Mesothelial cell of epicardium (in vitro differentiated cells): ENCODE measurements at regions not wholly inside any gene's neighbourhood (a gene's known extent, or its start where the extent isn't known, plus 50 kb on each side); places are given as distances from the start of the nearest gene placed in this dataset.

Experiments
- DNase-seq, 2 experiments: peaks; one replicate each; pipeline ENCODE4 v3.0.0; 2021; ENCODE audit warnings: low spot score in 2 of 2; ENCODE audit not compliant: unreplicated experiment in 2 of 2
- H3K27ac Mint-ChIP-seq: 2 replicates; pipeline ENCODE4 v1.8.0; 2021; ENCODE audit warnings: mixed read lengths
- H3K27me3 Mint-ChIP-seq: 2 replicates; pipeline ENCODE4 v1.8.0; 2021; ENCODE audit warnings: low read depth, mixed read lengths
- H3K36me3 Mint-ChIP-seq: 2 replicates; pipeline ENCODE4 v1.8.0; 2021; ENCODE audit warnings: mixed read lengths
- H3K4me1 Mint-ChIP-seq: 2 replicates; pipeline ENCODE4 v1.8.0; 2021; ENCODE audit warnings: mixed read lengths
- H3K4me3 Mint-ChIP-seq: 2 replicates; pipeline ENCODE4 v1.8.0; 2021; ENCODE audit warnings: mild to moderate bottlenecking, moderate library complexity, mixed read lengths
- H3K9me3 Mint-ChIP-seq: 2 replicates; pipeline ENCODE4 v1.8.0; 2021; ENCODE audit warnings: mixed read lengths
- TF ChIP-seq, protein P1 (sequence below): fragments of 200-600 bp; sonication (generic); IDR thresholded peaks from one replicate; pipeline ENCODE4 v1.5.0; 2021; ENCODE audit warnings: antibody characterized with exemption; ENCODE audit not compliant: unreplicated experiment

DNA sequence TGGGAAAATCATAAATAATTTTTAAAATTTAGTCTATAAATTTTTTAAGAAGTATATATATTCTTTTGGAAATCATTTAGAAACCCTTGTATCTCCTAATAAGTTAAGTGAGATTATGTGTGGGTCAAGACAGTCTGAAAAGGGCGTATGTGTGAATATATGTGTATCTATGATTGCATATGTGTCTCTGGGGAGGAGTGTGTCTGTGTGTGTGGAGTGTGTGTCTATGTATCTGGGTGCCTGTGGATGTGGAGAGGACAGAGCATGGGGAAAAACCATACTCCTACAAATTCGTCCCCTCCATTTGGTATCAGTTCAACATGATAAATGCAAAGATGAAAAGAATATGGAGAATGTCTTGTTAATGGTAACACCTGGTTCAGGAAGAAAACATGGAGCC lies 342.0 kb upstream of the ACTBL2 start:
- Mint-ChIP-seq H3K4me3 (no peak overlapping the region), H3K4me1 (peaks cover 5% of the 10 kb centered on the region), H3K36me3 (peaks cover 5% of the 10 kb centered on the region), H3K27ac (no peak overlapping the region), H3K9me3 (peaks cover 15% of the 10 kb centered on the region), H3K27me3 (no peaks in the 10 kb centered on the region)
- TF ChIP-seq, protein P1, sequence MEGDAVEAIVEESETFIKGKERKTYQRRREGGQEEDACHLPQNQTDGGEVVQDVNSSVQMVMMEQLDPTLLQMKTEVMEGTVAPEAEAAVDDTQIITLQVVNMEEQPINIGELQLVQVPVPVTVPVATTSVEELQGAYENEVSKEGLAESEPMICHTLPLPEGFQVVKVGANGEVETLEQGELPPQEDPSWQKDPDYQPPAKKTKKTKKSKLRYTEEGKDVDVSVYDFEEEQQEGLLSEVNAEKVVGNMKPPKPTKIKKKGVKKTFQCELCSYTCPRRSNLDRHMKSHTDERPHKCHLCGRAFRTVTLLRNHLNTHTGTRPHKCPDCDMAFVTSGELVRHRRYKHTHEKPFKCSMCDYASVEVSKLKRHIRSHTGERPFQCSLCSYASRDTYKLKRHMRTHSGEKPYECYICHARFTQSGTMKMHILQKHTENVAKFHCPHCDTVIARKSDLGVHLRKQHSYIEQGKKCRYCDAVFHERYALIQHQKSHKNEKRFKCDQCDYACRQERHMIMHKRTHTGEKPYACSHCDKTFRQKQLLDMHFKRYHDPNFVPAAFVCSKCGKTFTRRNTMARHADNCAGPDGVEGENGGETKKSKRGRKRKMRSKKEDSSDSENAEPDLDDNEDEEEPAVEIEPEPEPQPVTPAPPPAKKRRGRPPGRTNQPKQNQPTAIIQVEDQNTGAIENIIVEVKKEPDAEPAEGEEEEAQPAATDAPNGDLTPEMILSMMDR = no peak
- DNase-seq = no peak

GRCh38 chr5:57824047-57824446 lies 341.4 kb upstream of the ACTBL2 start:
- no peak for DNase-seq
- Mint-ChIP-seq H3K9me3 (peaks cover 16% of the 10 kb centered on the region), H3K27me3 (no peaks in the 10 kb centered on the region), H3K4me1 (peaks cover 5% of the 10 kb centered on the region), H3K27ac (no peak overlapping the region), H3K36me3 (peaks cover 5% of the 10 kb centered on the region), H3K4me3 (no peak overlapping the region)
- TF ChIP-seq, protein P1 = no peak

GRCh38 chr5:57822651-57823050 lies 340.0 kb upstream of the ACTBL2 start:
- H3K9me3 Mint-ChIP-seq = peaks cover 16% of the 10 kb centered on the region
- no peak overlapping the region for H3K27ac Mint-ChIP-seq
- H3K27me3 Mint-ChIP-seq = no peaks in the 10 kb centered on the region
- H3K4me1 Mint-ChIP-seq = peaks cover 10% of the 10 kb centered on the region
- H3K36me3 Mint-ChIP-seq = peaks cover 5% of the 10 kb centered on the region
- DNase-seq = no peak
- TF ChIP-seq, protein P1 = no peak
- H3K4me3 Mint-ChIP-seq = no peak overlapping the region

- Mint-ChIP-seq H3K36me3 (peaks cover 5% of the 10 kb centered on the region), H3K4me3 (no peak overlapping the region), H3K27ac (no peak overlapping the region), H3K4me1 (peaks cover 23% of the 10 kb centered on the region), H3K9me3 (peaks cover 14% of the 10 kb centered on the region), H3K27me3 (no peaks in the 10 kb centered on the region)
- TF ChIP-seq, protein P1 = no peak
- DNase-seq = no peak
Observed at GRCh38 chr5:57818397-57818796, 335.8 kb upstream of the ACTBL2 start.

GRCh38 chr5:57817924-57818323 lies 335.3 kb upstream of the ACTBL2 start:
- peaks cover 10% of the 10 kb centered on the region for H3K9me3 Mint-ChIP-seq

More at GRCh38 chr5:57817924-57818323, 335.3 kb upstream of the ACTBL2 start:
- DNase-seq = no peak
- no peak overlapping the region for H3K4me3 Mint-ChIP-seq
- TF ChIP-seq, protein P1 = no peak
- H3K27ac Mint-ChIP-seq = peak overlapping the region; percentile 52
- peaks cover 5% of the 10 kb centered on the region for H3K36me3 Mint-ChIP-seq
- peaks cover 23% of the 10 kb centered on the region for H3K4me1 Mint-ChIP-seq
- H3K27me3 Mint-ChIP-seq = no peaks in the 10 kb centered on the region
